ENCODE measurements at regions not wholly inside any gene's neighbourhood (a gene's known extent, or its start where the extent isn't known, plus 50 kb on each side); places are given as distances from the start of the nearest gene placed in this dataset.

GRCh38 chr2:12827721-12828120, 111.0 kb downstream of the TRIB2 start:
- no peak for DNase-seq (ENCODE audit: low read depth in 1 of 2, low spot score in 1 of 2)

DNA sequence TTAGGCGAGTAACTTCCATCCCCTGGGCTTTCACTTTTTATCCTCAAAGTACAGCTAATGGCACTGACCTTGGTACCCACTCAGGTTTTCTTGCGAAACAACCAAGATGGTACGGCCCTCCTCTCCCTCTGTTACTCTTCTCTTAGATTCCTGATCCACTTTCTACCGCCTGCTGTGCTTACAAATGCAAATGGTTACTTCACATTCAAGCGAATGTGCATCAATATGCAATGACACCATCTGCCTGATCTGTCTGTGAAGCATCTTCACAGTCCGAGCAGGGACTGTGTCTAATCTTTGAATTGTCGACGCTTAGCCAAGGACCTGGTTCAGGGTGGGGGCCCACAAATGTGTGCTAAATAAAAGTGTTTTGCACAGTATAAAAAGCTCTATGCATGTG, 112.2 kb downstream of the TRIB2 start:
- DNase-seq (ENCODE audit: low read depth in 1 of 2, low spot score in 1 of 2): no peak

GRCh38 chr2:12831016-12831415, 114.3 kb downstream of the TRIB2 start:
- DNase-seq (ENCODE audit: low read depth in 1 of 2, low spot score in 1 of 2): no peak

GRCh38 chr2:12834239-12834638, 117.5 kb downstream of the TRIB2 start:
- no peak for DNase-seq (ENCODE audit: low read depth in 1 of 2, low spot score in 1 of 2)

DNA sequence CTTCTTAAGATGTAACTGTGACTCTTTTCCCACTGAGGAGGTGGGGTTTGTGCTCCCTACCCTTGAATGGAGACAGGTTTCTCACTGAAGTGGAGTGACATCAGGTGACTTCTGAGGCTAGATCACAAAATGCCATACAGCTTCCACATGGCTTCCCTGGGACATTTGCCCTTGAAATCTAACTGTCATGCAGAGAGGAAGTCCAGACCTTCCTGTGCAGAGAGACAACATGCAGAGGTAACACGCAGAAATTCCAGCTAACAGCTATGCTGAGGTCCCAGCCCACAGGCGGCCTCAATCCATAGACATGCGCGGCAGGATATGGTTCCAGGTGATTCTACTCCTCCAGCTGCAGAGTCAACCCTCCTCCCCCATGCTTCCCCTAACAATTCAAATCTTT, 119.0 kb downstream of the TRIB2 start:
- DNase-seq (ENCODE audit: low read depth in 1 of 2, low spot score in 1 of 2): no peak

DNA sequence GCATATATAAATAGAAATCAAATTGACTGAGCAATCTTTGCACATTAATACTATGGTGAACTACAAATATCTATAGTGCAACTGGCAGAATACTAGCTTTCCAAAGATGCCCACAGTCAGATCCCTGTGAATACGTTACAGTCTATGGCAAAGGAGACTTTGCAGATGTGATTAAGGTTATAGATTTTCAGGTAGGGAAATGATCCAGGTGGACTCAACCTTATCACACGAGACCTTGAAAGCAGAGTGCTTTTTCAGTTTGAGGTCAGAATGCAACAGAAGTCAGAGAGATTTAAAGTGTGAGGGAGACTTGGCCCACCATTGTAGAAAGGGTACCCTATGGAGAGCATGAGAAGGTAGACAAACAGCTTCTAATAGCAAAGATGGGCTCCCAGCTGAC, 122.6 kb downstream of the TRIB2 start:
- no peak for DNase-seq (ENCODE audit: low read depth in 1 of 2, low spot score in 1 of 2)

DNA sequence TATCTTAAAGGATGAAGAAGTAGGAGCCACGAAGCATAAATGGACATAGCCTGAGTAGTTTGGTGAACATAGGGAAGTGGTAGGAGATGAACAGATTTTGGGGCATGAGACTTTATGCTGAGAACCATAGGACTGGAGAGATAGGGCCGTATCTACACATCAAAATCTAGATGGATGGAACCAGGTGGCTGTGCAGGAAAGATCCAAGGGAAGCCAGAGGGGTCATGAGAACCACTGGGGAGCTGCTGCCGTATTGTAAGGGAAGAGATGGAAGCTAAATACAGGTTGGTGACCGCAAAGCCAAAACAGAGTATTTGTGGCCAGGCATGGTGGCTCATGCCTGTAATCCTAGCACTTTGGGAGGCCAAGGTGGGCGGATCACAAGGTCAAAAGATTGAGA, 124.3 kb downstream of the TRIB2 start:
- DNase-seq (ENCODE audit: low read depth in 1 of 2, low spot score in 1 of 2): no peak

GRCh38 chr2:12842917-12843316, 126.2 kb downstream of the TRIB2 start:
- DNase-seq (ENCODE audit: low read depth in 1 of 2, low spot score in 1 of 2): no peak

DNA sequence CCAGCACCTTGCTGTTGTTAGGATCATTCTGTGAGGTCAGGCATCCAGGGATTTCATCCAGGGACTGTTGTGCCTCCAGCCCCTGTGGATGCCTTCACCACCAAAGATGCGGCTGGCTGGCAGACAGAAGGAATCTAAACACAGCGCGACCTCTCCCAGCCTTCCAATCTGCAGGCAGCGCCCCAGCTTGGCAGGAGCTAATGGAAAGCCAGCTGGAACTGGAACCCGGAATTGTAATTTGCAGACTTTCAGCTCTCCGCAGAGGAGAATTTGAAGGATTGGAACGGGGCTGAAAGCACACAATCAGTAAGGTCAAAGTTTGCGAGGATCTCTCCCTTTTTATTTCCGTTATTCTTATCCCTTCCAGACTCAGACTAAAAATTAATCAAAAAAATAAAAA, 127.8 kb downstream of the TRIB2 start:
- DNase-seq (ENCODE audit: low read depth in 1 of 2, low spot score in 1 of 2): no peak

- no peak for DNase-seq (ENCODE audit: low read depth in 1 of 2, low spot score in 1 of 2)
These were observed 131.2 kb downstream of the TRIB2 start for GRCh38 chr2:12847694-12848575.

DNA sequence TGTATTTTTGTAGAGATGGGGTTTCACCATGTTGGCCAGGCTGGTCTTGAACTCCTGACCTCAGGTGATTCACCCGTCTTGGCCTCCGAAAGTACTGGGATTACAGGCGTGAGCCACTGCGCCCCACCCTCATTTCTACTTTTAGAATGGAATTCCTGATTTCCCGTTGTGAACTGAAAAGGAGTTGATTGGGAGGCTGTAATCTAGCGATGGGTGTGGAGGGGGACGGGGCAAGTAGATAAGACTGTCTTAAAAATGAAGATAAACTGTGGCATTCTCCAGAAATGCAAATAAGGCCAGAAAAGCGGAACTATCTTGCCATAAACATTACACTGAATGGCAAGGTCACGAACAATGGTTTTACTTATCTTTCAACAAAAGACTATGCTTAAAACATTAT, 135.4 kb downstream of the TRIB2 start:
- no peak for DNase-seq (ENCODE audit: low read depth in 1 of 2, low spot score in 1 of 2)

DNA sequence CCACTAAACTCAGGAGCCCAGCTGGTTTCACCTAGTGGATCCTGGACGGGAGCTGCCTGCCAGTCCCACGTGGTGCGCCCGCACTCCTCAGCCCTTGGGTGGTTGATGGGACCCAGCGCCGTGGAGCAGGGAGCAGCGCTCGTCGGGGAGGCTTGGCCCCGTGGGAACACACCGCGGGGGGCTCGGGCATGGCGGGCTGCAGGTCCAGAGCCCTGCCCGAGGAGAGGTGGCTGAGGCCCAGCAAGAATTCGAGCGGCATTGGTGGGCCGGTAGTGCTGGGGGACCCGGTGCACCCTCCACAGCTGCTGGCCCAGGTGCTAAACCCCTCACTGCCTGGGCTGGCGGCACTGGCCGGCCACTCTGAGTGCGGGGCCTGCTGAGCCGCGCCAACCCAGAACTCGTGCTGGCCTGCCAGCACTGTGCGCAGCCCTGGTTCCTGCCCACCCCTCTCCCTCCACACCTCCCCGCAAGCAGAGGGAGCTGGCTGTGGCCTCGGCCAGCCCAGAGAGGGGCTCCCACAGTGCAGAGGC, 137.3 kb downstream of the TRIB2 start:
- no peak for DNase-seq (ENCODE audit: low read depth in 1 of 2, low spot score in 1 of 2)

- no peak for DNase-seq (ENCODE audit: low read depth in 1 of 2, low spot score in 1 of 2)
These were observed 138.8 kb downstream of the TRIB2 start for GRCh38 chr2:12855508-12855907.

DNA sequence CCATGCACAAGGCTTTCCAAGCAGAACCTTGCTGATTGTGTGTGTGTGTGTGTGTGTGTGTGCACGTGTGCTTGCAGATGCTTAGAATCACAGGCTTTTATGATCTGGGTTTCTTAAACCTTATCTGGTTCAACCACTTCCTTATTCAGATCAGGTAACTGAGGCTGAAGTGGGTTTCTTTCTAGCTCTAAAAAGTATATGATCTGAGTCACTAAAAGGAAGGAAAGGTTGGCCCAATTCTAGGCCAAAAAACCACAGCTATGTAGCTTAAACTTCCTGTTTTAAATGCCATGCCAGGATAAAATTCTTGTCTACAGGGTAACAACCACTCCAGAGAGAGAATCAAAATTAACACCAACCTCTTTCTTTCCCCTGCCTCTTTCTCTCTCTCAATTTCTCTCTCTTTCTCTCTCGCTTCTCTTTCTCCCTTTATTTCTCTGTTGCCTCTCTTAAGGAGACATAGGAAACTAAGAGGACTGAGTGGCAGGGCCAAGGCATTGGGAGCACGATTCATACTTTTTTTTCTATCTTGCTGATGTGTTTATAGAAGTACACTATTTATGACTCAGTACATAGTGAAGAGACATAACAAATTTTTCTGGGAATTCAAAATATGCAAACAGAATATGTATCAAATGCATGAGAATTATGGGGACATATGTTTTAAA, 140.3 kb downstream of the TRIB2 start:
- no peak for DNase-seq (ENCODE audit: low read depth in 1 of 2, low spot score in 1 of 2)

- DNase-seq (ENCODE audit: low read depth in 1 of 2, low spot score in 1 of 2): no peak
These were observed 141.2 kb downstream of the TRIB2 start for GRCh38 chr2:12857891-12858290.

- no peak for DNase-seq (ENCODE audit: low read depth in 1 of 2, low spot score in 1 of 2)
These were observed 142.1 kb downstream of the TRIB2 start for GRCh38 chr2:12858786-12859185.

GRCh38 chr2:12861344-12861930, 144.7 kb downstream of the TRIB2 start:
- DNase-seq (ENCODE audit: low read depth in 1 of 2, low spot score in 1 of 2): no peak

GRCh38 chr2:12862541-12862940, 145.8 kb downstream of the TRIB2 start:
- DNase-seq (ENCODE audit: low read depth in 1 of 2, low spot score in 1 of 2): no peak

DNA sequence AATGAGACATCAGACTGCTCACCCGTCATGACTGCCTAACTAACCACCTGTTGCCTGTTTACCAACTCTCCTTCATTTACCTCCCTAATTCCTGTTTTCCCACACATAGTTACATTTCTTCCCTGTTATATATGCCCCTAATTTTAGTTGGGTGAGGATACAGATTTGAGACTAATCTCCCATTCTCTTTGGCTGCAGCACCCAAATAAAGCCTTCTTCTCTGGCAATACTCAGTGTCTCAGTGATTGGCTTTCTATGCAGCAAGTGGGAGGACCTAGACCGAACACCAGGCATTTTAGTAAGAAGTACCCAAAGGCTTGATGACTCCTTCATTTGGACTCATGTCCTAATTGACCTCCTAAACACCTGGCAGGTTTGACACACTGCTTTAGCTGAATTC, 147.2 kb downstream of the TRIB2 start:
- DNase-seq (ENCODE audit: low read depth in 1 of 2, low spot score in 1 of 2): no peak

DNA sequence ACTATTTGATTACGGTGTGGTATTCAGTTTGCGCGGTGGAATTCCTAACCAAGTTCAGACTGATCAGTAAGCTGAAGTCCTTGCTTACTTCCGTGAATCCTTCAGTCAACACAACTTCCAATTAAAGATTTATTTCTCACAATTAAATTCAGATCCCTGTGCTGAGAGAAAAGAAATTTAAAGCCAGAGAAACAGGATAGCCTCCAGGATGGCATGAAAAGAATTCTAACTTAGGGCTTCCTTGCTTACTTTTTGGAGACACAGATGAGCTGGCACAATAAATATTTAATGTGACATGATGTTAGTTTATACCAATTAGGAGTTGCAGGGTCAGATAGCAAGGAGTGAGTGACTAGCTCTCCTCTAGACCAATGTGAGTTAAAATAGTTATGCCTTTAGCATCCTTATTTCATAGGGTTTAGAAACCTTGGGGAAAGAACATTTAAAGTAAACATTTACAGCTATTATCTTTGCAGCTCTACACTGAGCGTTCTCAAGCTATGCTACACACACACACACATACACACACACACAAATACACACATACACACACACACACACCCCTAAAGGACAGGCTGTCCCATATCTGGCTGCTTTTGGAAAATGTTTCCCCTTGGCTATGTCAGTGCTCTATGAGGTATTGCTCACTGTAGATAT, 151.0 kb downstream of the TRIB2 start:
- no peak for DNase-seq (ENCODE audit: low read depth in 1 of 2, low spot score in 1 of 2)

DNA sequence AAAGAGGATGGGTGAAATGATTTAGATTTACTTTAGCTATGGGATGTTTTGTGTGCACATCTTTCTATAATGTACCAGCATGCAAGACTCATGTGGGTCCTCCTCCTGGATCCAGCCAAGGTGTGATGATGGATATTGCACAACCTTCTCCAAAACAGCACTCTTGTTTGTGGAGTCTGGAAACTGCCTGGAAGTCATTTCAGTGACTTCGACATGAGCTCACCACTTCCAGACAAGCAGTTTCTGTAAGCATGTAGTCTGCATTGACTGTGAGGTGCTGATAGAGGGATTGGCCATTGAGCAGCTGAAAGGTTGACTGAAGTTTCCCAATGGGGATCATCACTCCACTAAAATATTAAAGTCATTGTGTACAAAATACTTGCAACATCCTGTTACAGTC, 154.0 kb downstream of the TRIB2 start:
- DNase-seq (ENCODE audit: low read depth in 1 of 2, low spot score in 1 of 2): no peak

Measured in stimulated activated CD4-positive, alpha-beta T cell treated with anti-CD3 and anti-CD28 coated beads, Interleukin-15, amount 100 ng/mL, for 1 hour (primary cell).